Mucosa of descending colon (tissue), 3 donors: ENCODE measurements at regions not wholly inside any gene's neighbourhood (a gene's known extent, or its start where the extent isn't known, plus 50 kb on each side); places are given as distances from the start of the nearest gene placed in this dataset.

Experiments
- ATAC-seq: fragments of 200-7000 bp; cut with Tn5 transposase; one replicate; pipeline ENCODE4 v1.9.1; 2020; ENCODE audit warnings: mild to moderate bottlenecking, moderate library complexity
- DNase-seq, 3 donors: peaks; one replicate each; pipeline ENCODE4 v3.0.0-alpha.2; 2020
- H3K36me3 ChIP-seq: fragments of 200-600 bp; one replicate; pipeline ENCODE4 v1.8.0; 2021; ENCODE audit warnings: low read depth, mild to moderate bottlenecking
- H3K4me1 ChIP-seq: fragments of 200-600 bp; one replicate; pipeline ENCODE4 v1.8.0; 2021; ENCODE audit warnings: low read depth, mild to moderate bottlenecking
- H3K4me3 ChIP-seq: fragments of 200-600 bp; one replicate; pipeline ENCODE4 v1.8.0; 2021; ENCODE audit warnings: mild to moderate bottlenecking
- H3K9me3 ChIP-seq: fragments of 200-600 bp; one replicate; pipeline ENCODE4 v1.8.0; 2021; ENCODE audit warnings: mild to moderate bottlenecking
- CTCF ChIP-seq: fragments of 200-600 bp; IDR thresholded peaks from one replicate; pipeline ENCODE4 v1.8.0; 2022; ENCODE audit warnings: antibody characterized with exemption, mild to moderate bottlenecking
- intact Hi-C, 2 donors: fragments of 100-400 bp; cut with DNase I in 1 of 2; cut with micrococcal nuclease in 1 of 2; formaldehyde crosslinking; loops; one replicate each; pipeline versions ENCODE4 v1.11.0 to v1.11.1; 2022; cut with DNase I, micrococcal nuclease
- donor health status: DM: no; HTN: no; CAD: no; lungs with moderate emphysema.
- donor health status: DM: no; HTN: no; CAD: no.
- donor health status: DM: no; HTN: yes; CAD: no.

GRCh38 chr17:10888858-10889257 lies 51.0 kb upstream of the PIRT start:
- Histone ChIP-seq H3K4me1 (no peaks in the 10 kb centered on the region), H3K9me3 (no peaks in the 10 kb centered on the region), H3K4me3 (no peak overlapping the region), H3K36me3 (no peaks in the 10 kb centered on the region)
- intact Hi-C loops, result no loop called here
- no peak for ATAC-seq
- DNase-seq, result no peak
- no peak for TF ChIP-seq CTCF
